Pancreas (tissue), 10 donors: ENCODE measurements at regions not wholly inside any gene's neighbourhood (a gene's known extent, or its start where the extent isn't known, plus 50 kb on each side); places are given as distances from the start of the nearest gene placed in this dataset.

ENCODE experiments used
- ATAC-seq, 4 donors: fragments of 200-7000 bp; cut with Tn5 transposase; one replicate each; pipeline versions ENCODE4 v1.8.0 to v1.9.1; 2020; ENCODE audit warnings: mild to moderate bottlenecking in 4 of 4, moderate library complexity in 4 of 4
- DNase-seq, 6 donors: peaks; one replicate each; pipeline ENCODE4 v3.0.0-alpha.2; 2020
- FAIRE-seq: peaks from 2 replicates; lab custom pipeline; 2012; peaks lifted over from hg19 to GRCh38; lab: Jason Lieb, UNC
- H3K27ac ChIP-seq, 4 donors: fragments of 200-600 bp; sonication (generic); 1 replicate in 3 of 4; 2 replicates in 1 of 4; pipeline versions ENCODE4 v1.5.0 to v1.8.0; 2020
- H3K27me3 ChIP-seq, 4 donors: fragments of 200-600 bp; one replicate each; pipeline ENCODE4 v1.8.0; 2021
- H3K36me3 ChIP-seq, 3 donors: fragments of 200-600 bp; sonication (generic) in 1 of 3; one replicate each; pipeline versions ENCODE4 v1.5.0 to v1.8.0; 2020 to 2021
- H3K4me1 ChIP-seq, 3 donors: fragments of 200-600 bp; one replicate each; pipeline ENCODE4 v1.8.0; 2021
- H3K4me3 ChIP-seq, 4 donors: fragments of 200-600 bp; sonication (generic) in 2 of 4; one replicate each; pipeline versions ENCODE4 v1.5.0 to v1.8.0; 2020 to 2021
- H3K9me3 ChIP-seq, 4 donors: fragments of 200-600 bp; one replicate each; pipeline ENCODE4 v1.8.0; 2021
- WGBS, 2 donors: extraction: QIAGEN DNeasy Blood & Tissue Kit; methylation state at CpG; one replicate each; pipeline ENCODE4 v1.1.7; 2013; 5-methylcytosine and 5-hydroxymethylcytosine counted together
- intact Hi-C, 3 donors: fragments of 100-400 bp; cut with DNase I; formaldehyde crosslinking; loops; one replicate each; pipeline versions ENCODE4 v1.11.1 to v1.14.2; 2022
- TF ChIP-seq, protein P1 (sequence below), 4 donors: fragments of 200-600 bp; sonication (generic) in 3 of 4; IDR thresholded peaks; one replicate each; pipeline versions ENCODE4 v1.5.0 to v1.8.0; 2021; ENCODE audit warnings: antibody characterized with exemption in 4 of 4
- donor health status: healthy with polysubstance abuse.
- donor health status: DM: no; HTN: no; CAD: no; lungs with moderate emphysema.
- donor health status: DM: no; HTN: no; CAD: no.
- donor health status: control.
- donor health status: control.
- donor health status: Bipolar disorder and iron deficiency.
- donor health status: DM: yes; HTN: yes; CAD: no.
- donor health status: DM: no; HTN: no; CAD: no.
- donor health status: DM: no; HTN: no; CAD: no.
- donor health status: DM: yes; HTN: yes; CAD: no.

DNA sequence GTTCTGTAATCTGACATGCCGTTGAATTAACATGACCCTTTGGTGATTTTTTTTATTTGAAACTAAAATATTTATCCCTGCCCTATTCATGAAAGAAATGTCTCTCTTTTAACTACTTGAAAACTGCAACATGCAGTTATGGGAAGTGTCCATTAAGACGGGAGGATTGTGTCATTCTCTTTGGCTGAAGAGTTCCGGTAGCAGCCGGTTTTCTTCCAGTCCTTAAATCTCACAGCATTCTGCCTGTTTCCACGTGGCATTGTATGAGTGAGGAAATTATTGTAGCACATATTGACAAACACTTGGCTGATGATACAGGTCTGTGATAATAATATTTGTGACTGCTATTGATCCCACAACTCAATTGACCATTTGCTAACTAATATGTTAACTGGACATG lies 509.6 kb upstream of the POU3F3 start:
- WGBS, 2 donors: 35 to 41% methylated on average over 5 of the region's 5 CpGs
- intact Hi-C loops: no loop called here

DNA sequence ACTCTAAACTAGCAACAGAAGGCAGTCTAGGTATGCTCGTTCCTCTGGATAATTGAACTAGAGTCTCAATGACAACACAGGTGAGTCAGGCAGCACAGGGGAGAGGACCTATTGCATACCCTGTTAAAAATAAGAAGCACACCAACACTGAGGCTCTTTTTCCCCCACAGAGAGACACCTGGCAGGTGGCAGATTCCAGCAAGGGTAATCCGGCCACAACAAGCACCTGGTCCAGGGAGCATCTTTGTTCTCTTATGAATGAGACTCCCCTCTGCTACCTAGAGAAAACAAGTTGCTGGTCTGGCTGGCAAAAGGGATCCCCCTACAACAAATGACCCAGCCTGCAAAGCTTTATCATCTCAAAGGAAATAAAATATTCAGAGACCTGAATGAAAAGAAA lies 508.9 kb upstream of the POU3F3 start:
- H3K27me3 ChIP-seq: peaks cover 0 to 4% (median 2%) of the 10 kb centered on the region in 4 donors
- H3K9me3 ChIP-seq: no peaks in the 10 kb centered on the region
- no peak for ATAC-seq
- 50 to 55% methylated on average over 2 of the region's 2 CpGs for WGBS, 2 donors
- FAIRE-seq: no peak
- no peaks in the 10 kb centered on the region for H3K4me1 ChIP-seq
- TF ChIP-seq, protein P1, sequence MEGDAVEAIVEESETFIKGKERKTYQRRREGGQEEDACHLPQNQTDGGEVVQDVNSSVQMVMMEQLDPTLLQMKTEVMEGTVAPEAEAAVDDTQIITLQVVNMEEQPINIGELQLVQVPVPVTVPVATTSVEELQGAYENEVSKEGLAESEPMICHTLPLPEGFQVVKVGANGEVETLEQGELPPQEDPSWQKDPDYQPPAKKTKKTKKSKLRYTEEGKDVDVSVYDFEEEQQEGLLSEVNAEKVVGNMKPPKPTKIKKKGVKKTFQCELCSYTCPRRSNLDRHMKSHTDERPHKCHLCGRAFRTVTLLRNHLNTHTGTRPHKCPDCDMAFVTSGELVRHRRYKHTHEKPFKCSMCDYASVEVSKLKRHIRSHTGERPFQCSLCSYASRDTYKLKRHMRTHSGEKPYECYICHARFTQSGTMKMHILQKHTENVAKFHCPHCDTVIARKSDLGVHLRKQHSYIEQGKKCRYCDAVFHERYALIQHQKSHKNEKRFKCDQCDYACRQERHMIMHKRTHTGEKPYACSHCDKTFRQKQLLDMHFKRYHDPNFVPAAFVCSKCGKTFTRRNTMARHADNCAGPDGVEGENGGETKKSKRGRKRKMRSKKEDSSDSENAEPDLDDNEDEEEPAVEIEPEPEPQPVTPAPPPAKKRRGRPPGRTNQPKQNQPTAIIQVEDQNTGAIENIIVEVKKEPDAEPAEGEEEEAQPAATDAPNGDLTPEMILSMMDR (IDR thresholded peaks at IDR 0.05): no peak
- H3K27ac ChIP-seq: no peak overlapping the region
- no peaks in the 10 kb centered on the region for H3K36me3 ChIP-seq
- no peak overlapping the region for H3K4me3 ChIP-seq
- intact Hi-C loops: no loop called here
- no peak for DNase-seq

More for the DNA sequence above, 509.6 kb upstream of the POU3F3 start:
- ATAC-seq: no peak
- no peak for FAIRE-seq
- DNase-seq: no peak
- no peaks in the 10 kb centered on the region for H3K4me1 ChIP-seq
- no peak overlapping the region for H3K27ac ChIP-seq
- no peaks in the 10 kb centered on the region for H3K36me3 ChIP-seq
- no peak overlapping the region for H3K4me3 ChIP-seq
- TF ChIP-seq, protein P1 (IDR thresholded peaks at IDR 0.05): no peak
- no peaks in the 10 kb centered on the region for H3K9me3 ChIP-seq
- peaks cover 0 to 4% (median 2%) of the 10 kb centered on the region in 4 donors for H3K27me3 ChIP-seq

DNA sequence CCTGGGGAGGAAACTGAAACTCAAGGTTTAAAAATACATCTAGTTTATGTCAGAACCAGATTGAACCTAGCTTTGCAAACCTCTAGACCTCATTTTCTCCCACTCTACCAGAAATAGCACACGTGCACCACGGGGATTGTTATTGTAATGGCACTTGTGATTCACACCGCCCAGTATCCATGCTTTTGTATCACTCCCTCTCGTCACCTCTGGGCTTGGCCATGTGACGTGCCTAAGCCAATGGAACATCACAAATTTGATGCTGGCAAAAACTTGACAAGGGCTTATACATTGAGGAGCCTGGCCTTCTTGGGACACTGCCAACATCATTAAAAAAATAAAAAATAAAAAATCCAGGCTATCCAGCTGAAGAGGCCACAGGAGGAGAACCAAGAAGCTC lies 495.8 kb upstream of the POU3F3 start:
- TF ChIP-seq, protein P1 (IDR thresholded peaks at IDR 0.05): no peak
- FAIRE-seq: no peak

DNA sequence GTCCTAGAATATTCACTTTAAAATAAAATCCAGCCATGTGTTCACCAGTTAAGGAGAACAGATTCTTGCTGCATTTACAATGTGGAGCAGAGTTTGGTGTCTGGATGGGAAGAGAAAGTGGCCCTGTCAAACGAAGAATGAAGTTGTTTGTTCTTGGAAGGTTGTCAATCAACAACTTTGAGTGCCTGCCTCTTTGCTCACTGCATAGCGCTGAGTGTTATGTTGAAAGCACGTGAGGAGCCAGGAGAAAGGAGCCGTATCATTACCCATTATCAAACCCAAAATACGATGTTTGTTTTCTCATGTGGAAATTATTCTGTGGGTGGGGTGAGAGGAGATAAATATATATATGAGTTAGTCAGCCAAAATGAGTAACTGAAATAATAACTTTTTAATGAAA lies 492.5 kb upstream of the POU3F3 start:
- Histone ChIP-seq H3K36me3 (no peaks in the 10 kb centered on the region), H3K27ac (no peak overlapping the region), H3K4me3 (no peak overlapping the region), H3K27me3 (no peaks in the 10 kb centered on the region), H3K9me3 (no peaks in the 10 kb centered on the region), H3K4me1 (no peaks in the 10 kb centered on the region)
- ATAC-seq: no peak
- 41 to 57% methylated on average over 5 of the region's 5 CpGs for WGBS, 2 donors
- intact Hi-C loops: no loop called here
- no peak for FAIRE-seq
- DNase-seq: no peak
- TF ChIP-seq, protein P1 (IDR thresholded peaks at IDR 0.05): no peak

More for the DNA sequence above, 495.8 kb upstream of the POU3F3 start:
- DNase-seq (no peak), ATAC-seq (no peak)
- intact Hi-C loops: no loop called here
- Histone ChIP-seq H3K9me3 (no peaks in the 10 kb centered on the region), H3K27me3 (no peaks in the 10 kb centered on the region), H3K4me3 (no peak overlapping the region), H3K4me1 (no peaks in the 10 kb centered on the region), H3K36me3 (no peaks in the 10 kb centered on the region), H3K27ac (no peak overlapping the region)
- 76 to 88% methylated on average over 5 of the region's 5 CpGs for WGBS, 2 donors

GRCh38 chr2:104368089-104368488 lies 485.8 kb upstream of the POU3F3 start:
- TF ChIP-seq, protein P1 (IDR thresholded peaks at IDR 0.05): no peak
- ATAC-seq: no peak
- DNase-seq: no peak
- no peaks in the 10 kb centered on the region for H3K4me1 ChIP-seq
- intact Hi-C loops: no loop called here
- H3K27ac ChIP-seq: no peak overlapping the region
- no peak overlapping the region for H3K4me3 ChIP-seq
- WGBS, 2 donors: 64 to 72% methylated on average over 10 of the region's 10 CpGs
- FAIRE-seq: no peak
- H3K9me3 ChIP-seq: no peaks in the 10 kb centered on the region
- H3K27me3 ChIP-seq: no peaks in the 10 kb centered on the region
- H3K36me3 ChIP-seq: no peaks in the 10 kb centered on the region
